ENCODE measurements at regions not wholly inside any gene's neighbourhood (a gene's known extent, or its start where the extent isn't known, plus 50 kb on each side); places are given as distances from the start of the nearest gene placed in this dataset.

- DNase-seq: no peak
Observed at GRCh38 chr4:100722133-100722532, 204.3 kb upstream of the EMCN start.

- no peak for DNase-seq
Observed at GRCh38 chr4:100721490-100721889, 203.7 kb upstream of the EMCN start.

GRCh38 chr4:100721077-100721476 lies 203.3 kb upstream of the EMCN start:
- DNase-seq: no peak

- DNase-seq: no peak
Observed at GRCh38 chr4:100716416-100716815, 198.6 kb upstream of the EMCN start.

GRCh38 chr4:100708776-100709175 lies 191.0 kb upstream of the EMCN start:
- DNase-seq: no peak

DNA sequence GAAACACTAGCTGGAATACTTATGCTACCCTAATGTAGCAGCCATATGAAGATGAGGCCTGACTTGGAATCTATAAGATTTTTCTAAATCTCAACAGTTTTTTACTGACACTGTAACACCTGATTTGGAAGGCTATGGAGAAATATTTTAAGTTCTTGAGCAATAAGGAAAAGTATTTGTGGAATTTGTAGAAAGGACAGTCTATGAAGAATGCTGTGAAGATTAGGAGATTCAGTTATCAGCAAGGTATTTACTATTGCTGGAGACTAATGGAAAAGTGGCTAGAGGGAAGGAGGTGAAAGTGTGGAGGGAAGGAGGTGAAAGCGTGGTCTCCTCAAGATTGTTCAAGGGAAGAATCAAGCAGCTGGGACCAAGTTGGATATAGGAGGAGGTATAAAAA lies 190.0 kb upstream of the EMCN start:
- no peak for DNase-seq

GRCh38 chr4:100696531-100696930 lies 178.7 kb upstream of the EMCN start:
- DNase-seq: no peak

GRCh38 chr4:100695871-100696270 lies 178.0 kb upstream of the EMCN start:
- no peak for DNase-seq

DNA sequence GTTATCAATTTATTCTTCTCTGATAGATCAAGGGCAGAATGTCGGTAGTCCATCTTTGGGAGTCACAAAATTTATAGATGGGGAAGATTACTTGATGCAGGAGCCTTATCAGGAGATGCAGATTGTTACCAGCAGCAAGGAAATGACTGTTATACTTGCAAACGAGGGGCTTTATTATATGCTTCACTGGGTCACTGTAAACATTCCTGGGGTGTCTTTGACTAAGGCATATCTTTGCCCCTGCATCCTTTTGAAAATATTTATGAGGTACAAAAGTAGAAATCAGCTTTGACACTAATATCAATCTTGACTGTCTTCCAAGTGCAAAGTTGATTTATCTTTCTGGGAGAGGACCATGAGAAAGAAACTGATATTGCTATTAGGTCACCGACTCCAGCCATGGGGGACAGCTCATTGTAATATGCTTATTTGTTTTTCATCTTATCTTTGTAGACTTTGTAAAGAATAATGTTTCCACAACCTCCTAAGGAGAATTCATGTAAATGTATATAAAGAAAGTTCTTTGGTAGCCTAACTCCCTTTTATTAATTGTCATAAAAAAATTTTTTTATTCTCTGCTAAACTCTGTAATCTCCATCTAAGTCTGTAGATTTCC lies 177.3 kb upstream of the EMCN start:
- DNase-seq: no peak

DNA sequence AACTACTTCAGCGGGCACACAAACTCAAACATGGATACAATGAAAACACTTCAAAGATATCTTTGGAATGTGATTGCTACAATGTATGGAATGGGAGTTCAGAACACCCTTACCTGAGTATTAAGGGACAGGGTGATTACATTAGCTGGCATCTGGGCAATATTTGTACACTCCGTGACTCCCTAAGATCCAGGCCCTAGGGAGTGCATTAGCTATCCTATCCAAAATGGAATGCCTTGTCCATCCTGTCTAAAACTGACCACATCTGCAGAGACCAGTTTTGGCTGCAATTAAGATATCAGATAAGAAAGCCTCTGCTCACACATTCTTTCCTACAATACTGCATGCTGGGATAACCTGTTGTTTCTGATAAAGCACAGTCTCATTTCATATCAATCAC lies 176.6 kb upstream of the EMCN start:
- DNase-seq: no peak

- no peak for DNase-seq
Observed at GRCh38 chr4:100690812-100691211, 173.0 kb upstream of the EMCN start.

GRCh38 chr4:100688368-100688767 lies 170.5 kb upstream of the EMCN start:
- no peak for DNase-seq

- no peak for DNase-seq
Observed at GRCh38 chr4:100682477-100683218, 164.8 kb upstream of the EMCN start.

DNA sequence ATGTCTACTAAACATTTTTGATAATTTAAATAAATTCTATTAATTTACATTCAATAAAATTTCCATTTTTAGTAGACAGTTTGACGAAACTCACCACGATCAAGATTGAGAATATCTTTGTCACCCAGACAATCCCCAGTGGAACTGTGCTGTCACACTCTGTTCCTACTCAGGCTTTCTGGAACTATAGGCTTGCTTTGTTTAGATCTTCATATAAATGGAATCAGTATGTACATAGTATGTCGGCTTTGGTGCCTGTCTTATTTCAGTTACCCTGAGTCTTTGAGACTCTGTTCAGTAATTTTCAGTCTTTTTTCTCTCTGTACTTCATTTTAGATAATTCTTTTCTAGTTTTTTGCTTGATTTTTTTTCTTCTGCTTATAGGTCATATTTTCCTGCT lies 163.5 kb upstream of the EMCN start:
- no peak for DNase-seq

DNA sequence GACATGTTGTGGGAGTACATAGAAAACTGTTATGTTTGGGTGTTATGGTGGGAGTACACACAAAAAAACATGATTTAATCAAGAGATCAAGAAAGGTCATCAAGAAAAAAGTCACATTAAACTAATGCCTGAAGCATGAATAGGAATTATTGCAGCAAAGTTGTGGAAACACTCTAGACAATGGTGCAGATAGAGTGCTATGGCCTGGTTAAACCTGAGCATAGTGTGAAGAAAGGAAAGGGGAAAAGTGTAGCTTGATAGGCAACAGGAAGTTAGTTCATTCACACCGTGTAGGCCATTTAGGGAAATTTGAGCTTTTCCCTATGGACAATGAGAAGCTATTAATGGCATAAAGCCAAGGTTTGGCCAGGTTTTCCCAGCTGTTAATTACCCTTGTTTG lies 162.1 kb upstream of the EMCN start:
- no peak for DNase-seq

DNA sequence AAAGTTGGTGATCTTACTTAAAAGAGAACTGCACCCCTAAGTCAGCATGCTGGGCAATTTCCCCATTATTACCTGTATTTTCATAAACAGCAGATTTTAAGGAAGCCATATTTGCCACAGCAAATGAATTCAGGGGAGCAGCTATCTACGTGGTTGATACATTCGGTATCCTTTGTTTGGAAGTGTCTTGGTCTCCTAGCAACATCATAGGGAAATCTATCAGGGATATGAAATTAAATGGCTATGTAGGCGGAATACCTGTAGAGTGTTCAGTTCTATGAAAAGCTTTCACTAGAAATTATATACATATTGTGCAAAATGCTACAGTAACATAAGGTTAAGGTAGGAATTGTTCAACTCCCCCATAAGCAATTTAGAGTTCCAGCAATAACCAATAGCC lies 157.2 kb upstream of the EMCN start:
- no peak for DNase-seq

DNA sequence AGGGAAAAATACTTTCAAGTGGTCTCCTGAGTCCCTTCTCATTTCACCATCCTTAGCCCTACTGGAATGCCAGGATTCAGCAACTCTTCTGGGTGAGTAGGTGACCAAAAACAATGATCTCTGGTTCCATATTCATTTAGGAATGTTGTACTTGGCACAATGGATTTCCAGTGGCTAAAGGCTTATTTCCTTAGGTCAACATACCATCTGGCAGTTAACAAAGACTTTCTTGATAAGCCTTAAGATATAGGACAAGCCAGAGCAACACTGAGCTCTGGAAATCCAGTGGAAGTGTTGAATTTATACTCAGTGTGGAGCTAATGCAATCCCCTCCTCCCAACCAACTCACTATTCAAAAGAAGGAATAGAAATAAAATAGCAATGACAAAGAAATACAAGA lies 139.4 kb upstream of the EMCN start:
- DNase-seq: no peak

DNA sequence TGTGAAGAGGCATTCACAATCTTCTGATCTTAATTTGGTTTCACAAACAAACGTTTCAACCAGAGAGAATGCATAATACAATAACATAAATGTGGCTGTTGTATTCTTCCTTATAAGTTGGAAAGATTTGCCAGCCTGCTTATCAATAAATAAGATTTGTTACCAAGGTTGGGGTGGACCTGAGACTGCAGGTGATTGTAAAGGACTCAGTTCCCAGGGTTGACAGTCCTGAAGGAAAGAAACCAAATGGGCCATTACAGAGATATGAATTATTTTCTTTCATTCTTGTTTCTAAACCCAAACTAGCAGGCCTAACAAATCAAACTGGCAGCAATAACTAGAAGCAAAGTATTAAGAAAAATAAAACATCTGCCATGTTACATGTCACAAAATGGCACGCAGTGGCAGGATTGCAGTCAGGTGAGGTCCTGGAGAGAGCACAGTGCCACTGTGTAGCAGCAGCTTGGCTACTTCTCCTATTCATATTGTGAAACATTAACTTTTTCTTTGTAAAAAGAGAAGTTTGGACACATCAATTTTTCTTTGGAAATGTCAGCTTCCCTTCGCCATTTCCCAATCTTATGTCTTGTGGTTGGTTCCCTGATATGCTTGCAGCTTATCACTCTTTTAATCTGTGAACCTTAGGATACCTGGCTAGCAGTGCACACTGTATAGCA lies 133.8 kb upstream of the EMCN start:
- no peak for DNase-seq

GRCh38 chr4:100649417-100649816 lies 131.6 kb upstream of the EMCN start:
- DNase-seq: no peak

GRCh38 chr4:100644150-100644549 lies 126.3 kb upstream of the EMCN start:
- DNase-seq: no peak

DNA sequence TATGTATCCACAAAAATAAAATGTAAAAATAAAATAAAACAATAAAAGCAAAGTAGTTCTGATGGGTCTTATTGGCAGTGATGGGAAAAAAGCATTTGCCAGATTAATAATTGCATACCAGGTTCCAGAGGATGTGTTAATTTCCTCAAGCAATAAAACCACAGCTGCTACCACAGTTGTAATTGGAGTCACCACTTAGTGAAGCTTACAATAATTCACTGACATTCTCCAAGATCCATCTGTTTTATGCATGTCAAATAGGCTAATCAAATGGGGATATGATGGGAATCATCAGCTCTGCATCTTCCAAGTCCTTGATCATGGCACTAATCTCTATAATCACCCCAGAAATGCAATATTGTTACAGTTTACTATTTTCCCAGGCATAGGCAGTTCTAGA lies 123.5 kb upstream of the EMCN start:
- no peak for DNase-seq

DNA sequence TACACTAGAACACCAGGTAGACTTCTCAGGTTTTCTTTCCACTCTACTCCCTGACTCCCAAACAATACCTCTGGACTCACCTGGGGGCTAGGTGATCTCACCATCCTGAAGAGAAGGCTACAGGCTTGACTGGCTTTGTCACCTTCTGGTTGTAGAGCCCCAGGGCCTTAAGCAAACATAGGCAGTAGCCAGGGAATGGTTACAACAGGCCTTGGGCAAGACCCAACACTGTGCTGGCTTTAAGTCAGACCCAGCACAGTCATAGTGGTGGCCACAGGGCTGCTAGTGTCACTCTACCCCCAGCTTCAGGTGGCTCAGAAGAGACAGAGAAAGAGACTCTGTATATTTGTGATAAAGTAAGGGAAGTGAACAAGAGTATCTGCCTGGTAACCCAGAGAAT lies 118.1 kb upstream of the EMCN start:
- DNase-seq: no peak

DNA sequence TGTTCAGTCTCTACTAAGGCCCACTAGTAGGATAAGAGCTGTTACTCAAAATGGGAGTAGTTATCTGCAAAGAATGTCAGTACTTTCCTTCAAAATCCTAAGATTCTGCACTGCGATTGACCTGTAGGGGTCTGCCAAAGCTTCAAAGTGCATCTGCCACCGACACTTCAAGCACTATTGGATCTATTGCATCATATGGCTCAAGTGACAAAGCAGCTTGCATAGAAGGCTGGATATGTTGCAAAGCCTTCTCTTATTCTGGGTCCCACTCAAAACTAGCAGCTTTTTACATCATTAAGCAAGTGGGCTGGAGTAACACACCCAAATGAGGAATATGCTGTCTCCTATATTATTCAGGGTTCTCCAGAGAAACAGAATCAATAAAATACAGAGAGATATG lies 115.4 kb upstream of the EMCN start:
- DNase-seq: no peak

DNA sequence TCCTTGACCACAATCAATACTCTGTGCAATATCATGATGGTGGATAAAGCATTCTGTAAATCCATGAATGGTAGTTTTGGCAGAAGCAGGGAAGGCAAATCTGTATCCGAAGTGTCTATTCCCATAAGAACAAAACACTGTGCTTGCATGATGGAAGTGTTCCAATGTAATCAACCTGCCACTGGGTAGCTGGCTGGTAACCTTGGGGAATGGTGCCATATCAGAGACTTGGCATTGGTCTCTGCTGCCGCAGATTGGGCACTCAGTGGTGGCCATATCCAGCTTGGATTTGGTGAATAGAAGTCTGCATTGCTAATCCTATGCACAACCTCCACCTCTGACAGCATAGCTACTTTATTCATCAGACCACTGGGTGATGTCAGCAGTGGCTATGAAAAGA lies 114.3 kb upstream of the EMCN start:
- no peak for DNase-seq

All from NCI-H1048 (cell line).